Body of pancreas (tissue), 4 donors: ENCODE measurements at regions not wholly inside any gene's neighbourhood (a gene's known extent, or its start where the extent isn't known, plus 50 kb on each side); places are given as distances from the start of the nearest gene placed in this dataset.
"Not testable (repeated sequence)": the region's sequence is repeated elsewhere in the genome, so short reads cannot be mapped to it uniquely, and the experiment has no call there.

ENCODE experiments used
- CTCF ChIP-seq, 7 experiments: fragments of 450-650 bp in 4 of 7; fragments of 200-600 bp in 3 of 7; sonication (generic) in 3 of 7; IDR thresholded peaks; one replicate each; pipeline ENCODE4 v1.5.1; 2016 to 2019; ENCODE audit warnings: antibody characterized with exemption in 7 of 7
- POLR2A ChIP-seq, 3 donors: fragments of 450-650 bp; IDR thresholded peaks; one replicate each; pipeline ENCODE4 v1.6.1; 2016; ENCODE audit warnings: antibody characterized with exemption in 3 of 3, mild to moderate bottlenecking in 2 of 3

- not testable (repeated sequence) for TF ChIP-seq CTCF, POLR2A (IDR thresholded peaks at IDR 0.05)
Observed at GRCh38 chr12:14101556-14101955, 120.2 kb upstream of the GRIN2B start.
